NOMO-1 treated with DMSO at 0.1 percent for 48 hours (cell line): ENCODE measurements at regions not wholly inside any gene's neighbourhood (a gene's known extent, or its start where the extent isn't known, plus 50 kb on each side); places are given as distances from the start of the nearest gene placed in this dataset.

Source experiments
- DNase-seq: peaks from one replicate; lab custom pipeline; 2025; ENCODE audit not compliant: unreplicated experiment; lab: John Stamatoyannopoulos, UW

- DNase-seq, result no peak
Measured at GRCh38 chr4:37054531-37055077, 189.9 kb upstream of the NWD2 start.

GRCh38 chr4:37058826-37059225 lies 185.7 kb upstream of the NWD2 start:
- DNase-seq, result no peak

- DNase-seq, result no peak
Measured at GRCh38 chr4:37066159-37066558, 178.4 kb upstream of the NWD2 start.

- DNase-seq, result no peak
Measured at GRCh38 chr4:37068580-37068979, 176.0 kb upstream of the NWD2 start.

- DNase-seq, result no peak
Measured at GRCh38 chr4:37070041-37070440, 174.5 kb upstream of the NWD2 start.

GRCh38 chr4:37071576-37071975 lies 173.0 kb upstream of the NWD2 start:
- no peak for DNase-seq

GRCh38 chr4:37073226-37073840 lies 171.2 kb upstream of the NWD2 start:
- DNase-seq, result no peak

- DNase-seq, result no peak
Measured at GRCh38 chr4:37082912-37083311, 161.6 kb upstream of the NWD2 start.

GRCh38 chr4:37095925-37096324 lies 148.6 kb upstream of the NWD2 start:
- no peak for DNase-seq

GRCh38 chr4:37101182-37101581 lies 143.4 kb upstream of the NWD2 start:
- DNase-seq, result no peak

GRCh38 chr4:37101686-37102085 lies 142.9 kb upstream of the NWD2 start:
- DNase-seq, result no peak

- DNase-seq, result no peak
Measured at GRCh38 chr4:37109756-37110155, 134.8 kb upstream of the NWD2 start.

GRCh38 chr4:37124800-37125199 lies 119.7 kb upstream of the NWD2 start:
- no peak for DNase-seq

GRCh38 chr4:37126051-37126450 lies 118.5 kb upstream of the NWD2 start:
- DNase-seq, result no peak

- DNase-seq, result no peak
Measured at GRCh38 chr4:37130465-37130864, 114.1 kb upstream of the NWD2 start.

GRCh38 chr4:37132351-37132974 lies 112.1 kb upstream of the NWD2 start:
- no peak for DNase-seq

GRCh38 chr4:37132975-37133360 lies 111.6 kb upstream of the NWD2 start:
- DNase-seq, result no peak

- no peak for DNase-seq
Measured at GRCh38 chr4:37138019-37138653, 106.4 kb upstream of the NWD2 start.

GRCh38 chr4:37138789-37139188 lies 105.8 kb upstream of the NWD2 start:
- no peak for DNase-seq

- no peak for DNase-seq
Measured at GRCh38 chr4:37139987-37140386, 104.6 kb upstream of the NWD2 start.

- DNase-seq, result no peak
Measured at GRCh38 chr4:37146260-37146659, 98.3 kb upstream of the NWD2 start.

- DNase-seq, result no peak
Measured at GRCh38 chr4:37157476-37158167, 86.9 kb upstream of the NWD2 start.
